K562 (cell line): ENCODE measurements at regions not wholly inside any gene's neighbourhood (a gene's known extent, or its start where the extent isn't known, plus 50 kb on each side); places are given as distances from the start of the nearest gene placed in this dataset.
A peak's percentile ranks its signal among the peaks of the same experiment; 100 is the strongest.

ENCODE experiments used
- ATAC-seq: fragments of 200-7000 bp; cut with Tn5 transposase; 3 replicates; pipeline ENCODE4 v1.9.1; 2020; ENCODE audit warnings: moderate library complexity
- BruUV-seq: library from RNA; stranded (reverse); fragments of 400-500 nt; replicated peaks from 2 replicates; lab custom pipeline; 2021; lab: Mats Ljungman, UMichigan
- CTCF ChIA-PET: fragments of 300-600 bp; formaldehyde crosslinking; extraction: SDS; loops from one replicate; lab custom pipeline; 2021; ENCODE audit warnings: low intra/inter-chr PET ratio; lab: Yijun Ruan, JAX
- POLR2A ChIA-PET: fragments of 300-600, 350-650 bp; sonication (Branson Sonifier 250); formaldehyde crosslinking; extraction: SDS; loops from one replicate; lab custom pipeline; 2021; ENCODE audit warnings: antibody characterized with exemption, inconsistent platforms; lab: Yijun Ruan, JAX
- DNase-seq, 4 experiments: peaks; one replicate each; pipeline versions ENCODE4 v3.0.0 to v3.0.0-alpha.2; 2011 to 2018; ENCODE audit warnings: low spot score in 3 of 4, mixed read lengths in 3 of 4; ENCODE audit errors: extremely low read depth in 1 of 4
- FAIRE-seq: peaks from 2 replicates; lab custom pipeline; 2011; peaks lifted over from hg19 to GRCh38; lab: Jason Lieb, UNC
- H2AFZ ChIP-seq: 2 replicates; pipeline ENCODE4 v1.6.0; 2011; ENCODE audit warnings: low read depth, low read length, control low read depth, inconsistent platforms
- H3K27ac ChIP-seq: fragments of 200-600 bp; 3 replicates; pipeline ENCODE4 v1.8.0; 2011; ENCODE audit warnings: low read depth, mild to moderate bottlenecking, control low read depth, inconsistent platforms, low read length, moderate library complexity, mixed read lengths; ENCODE audit errors: extremely low read depth
- H3K27me3 ChIP-seq, 2 experiments: fragments of 300-600 bp in 1 of 2; 2 replicates in 1 of 2; 3 replicates in 1 of 2; pipeline versions ENCODE4 v1.6.0 to v1.8.0; 2011; ENCODE audit warnings: inconsistent platforms in 2 of 2, low read length in 2 of 2, mild to moderate bottlenecking in 1 of 2, mixed read lengths in 1 of 2, moderate library complexity in 1 of 2; ENCODE audit not compliant: control insufficient read depth in 2 of 2, insufficient read depth in 2 of 2
- H3K36me3 ChIP-seq: fragments of 300-600 bp; 3 replicates; pipeline ENCODE4 v1.8.0; 2011; ENCODE audit warnings: mild to moderate bottlenecking, low read length, inconsistent platforms; ENCODE audit not compliant: control insufficient read depth, insufficient read depth
- H3K4me1 ChIP-seq, 2 experiments: fragments of 200-600 bp in 1 of 2; replicated peaks in 1 of 2; 2 replicates in 1 of 2; 3 replicates in 1 of 2; pipeline versions ENCODE4 v1.5.1 to v1.8.0; 2011; ENCODE audit warnings: inconsistent platforms in 2 of 2, low read length in 2 of 2, mild to moderate bottlenecking in 1 of 2, mixed read lengths in 1 of 2, moderate library complexity in 1 of 2; ENCODE audit not compliant: control insufficient read depth in 2 of 2, insufficient read depth in 2 of 2
- H3K4me2 ChIP-seq: 2 replicates; pipeline ENCODE4 v1.6.1; 2011; ENCODE audit warnings: low read length, control low read depth, inconsistent platforms, mixed read lengths; ENCODE audit not compliant: insufficient read depth
- H3K4me3 ChIP-seq: fragments of 200-600 bp; sonication (generic), shearing (Covaris generic); 2 replicates; pipeline ENCODE4 v1.5.1; 2016; ENCODE audit warnings: control low read depth, inconsistent platforms
- H3K79me2 ChIP-seq: fragments of 200-600 bp; 3 replicates; pipeline ENCODE4 v1.8.0; 2011; ENCODE audit warnings: low read length, inconsistent platforms; ENCODE audit not compliant: control insufficient read depth, insufficient read depth
- H3K9ac ChIP-seq, 2 experiments: 2 replicates each; pipeline versions ENCODE4 v1.6.0 to v1.6.1; 2011; ENCODE audit warnings: low read depth in 2 of 2, low read length in 2 of 2, control low read depth in 1 of 2, inconsistent platforms in 1 of 2, mild to moderate bottlenecking in 1 of 2, mixed read lengths in 1 of 2; ENCODE audit not compliant: insufficient read depth in 1 of 2
- H3K9me1 ChIP-seq: one replicate; pipeline ENCODE4 v1.6.0; 2011; ENCODE audit warnings: inconsistent platforms, mild to moderate bottlenecking, low read length, moderate library complexity; ENCODE audit not compliant: control insufficient read depth, insufficient read depth
- H3K9me3 ChIP-seq: replicated peaks from 2 replicates; pipeline ENCODE4 v1.5.1; 2011; ENCODE audit warnings: low read depth, low read length, inconsistent platforms; ENCODE audit not compliant: control insufficient read depth, insufficient read depth
- H4K20me1 ChIP-seq: replicated peaks from 2 replicates; pipeline ENCODE4 v1.6.1; 2011; ENCODE audit warnings: low read length, inconsistent platforms, mixed read lengths; ENCODE audit not compliant: control insufficient read depth, insufficient read depth
- CEBPB ChIP-seq: fragments of 450-650 bp; IDR thresholded peaks from 2 replicates; pipeline ENCODE4 v1.6.1; 2016; ENCODE audit warnings: missing genetic modification characterization, missing compliant biosample characterization
- CEBPG ChIP-seq, 3 experiments: fragments of 200-800 bp in 1 of 3; sonication (Bioruptor generic) in 1 of 3; sonication (generic) in 1 of 3; formaldehyde crosslinking in 1 of 3; IDR thresholded peaks in 2 of 3; conservative IDR thresholded peaks in 1 of 3; 2 replicates each; pipeline versions ENCODE4 v1.6.1 to v1.8.0; 2016 to 2022; ENCODE audit warnings: missing compliant biosample characterization in 2 of 3, missing genetic modification characterization in 2 of 3, mild to moderate bottlenecking in 1 of 3, missing genetic modification reagents in 1 of 3
- ELK3 ChIP-seq: fragments of 450-650 bp; formaldehyde crosslinking; IDR thresholded peaks from 2 replicates; pipeline ENCODE4 v1.4.0; 2020; ENCODE audit warnings: mild to moderate bottlenecking
- ETS2 ChIP-seq: IDR thresholded peaks from 2 replicates; pipeline ENCODE4 v1.6.1; 2016; ENCODE audit warnings: borderline replicate concordance, missing genetic modification characterization, mild to moderate bottlenecking, moderate library complexity, missing compliant biosample characterization; ENCODE audit not compliant: poor library complexity, severe bottlenecking
- GTF2E2 ChIP-seq: fragments of 200-800 bp; sonication (Bioruptor generic); IDR thresholded peaks from 2 replicates; pipeline ENCODE4 v1.6.1; 2016; ENCODE audit warnings: missing genetic modification characterization, missing compliant biosample characterization
- KAT7 ChIP-seq: sonication (generic); formaldehyde crosslinking; IDR thresholded peaks from 2 replicates; pipeline ENCODE4 v1.8.0; 2022; ENCODE audit warnings: missing genetic modification reagents, mild to moderate bottlenecking, borderline replicate concordance
- MCM2 ChIP-seq: fragments of 450-650 bp; IDR thresholded peaks from 2 replicates; pipeline ENCODE4 v1.6.1; 2017; ENCODE audit warnings: low read depth, mild to moderate bottlenecking
- ZNF41 ChIP-seq: fragments of 250-450 bp; sonication (Bioruptor Pico); conservative IDR thresholded peaks from 2 replicates; pipeline ENCODE4 v1.4.0; 2020; ENCODE audit warnings: mild to moderate bottlenecking
- WGBS: fragments of 100-300 bp; shearing (Covaris generic); methylation state at CpG from one replicate; pipeline ENCODE4 v1.1.6; 2016; ENCODE audit warnings: low coverage, mixed read lengths; ENCODE audit not compliant: insufficient coverage; ENCODE audit errors: missing lambda C conversion rate; 5-methylcytosine and 5-hydroxymethylcytosine counted together
- in situ Hi-C: fragments of 300-500 bp; cut with MboI; formaldehyde crosslinking; loops from 4 replicates; pipeline ENCODE4 v1.15.0; 2018; ENCODE audit warnings: inconsistent platforms, mixed read lengths
- intact Hi-C: fragments of 100-400 bp; cut with micrococcal nuclease; formaldehyde crosslinking; loops from 2 replicates; pipeline ENCODE4 v1.14.2; 2022
- TF ChIP-seq, protein P1 (sequence below): sonication (generic); formaldehyde crosslinking; IDR thresholded peaks from 2 replicates; pipeline ENCODE4 v1.8.0; 2022; ENCODE audit warnings: mild to moderate bottlenecking, missing genetic modification reagents

DNA sequence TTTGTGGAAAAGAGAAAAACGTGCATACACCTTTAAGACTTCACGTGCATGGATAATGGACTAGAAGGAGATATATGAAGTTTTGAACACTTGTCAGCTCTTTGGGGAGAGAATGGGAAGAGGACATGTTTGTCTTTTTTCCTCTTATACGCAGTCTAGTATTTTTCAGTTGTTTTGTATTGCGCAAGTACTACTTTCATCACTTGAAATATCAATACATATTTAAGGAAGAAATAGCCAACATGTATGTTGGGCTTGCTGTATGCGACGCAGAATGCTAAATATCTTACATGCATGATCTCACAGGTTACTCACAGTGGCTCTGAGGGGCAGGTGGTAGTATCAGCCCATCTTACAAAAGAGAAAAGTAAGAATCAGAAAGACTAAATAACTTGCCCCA is 176.5 kb upstream of the RUNX1 start:
- H3K9me3 ChIP-seq: no peaks in the 10 kb centered on the region
- CTCF ChIA-PET: no interaction called here
- 65% methylated on average over 6 of the region's 6 CpGs for WGBS
- BruUV-seq: no TSS peak
- intact Hi-C loops: no loop called here
- no peak overlapping the region for H3K4me3 ChIP-seq
- no peaks in the 10 kb centered on the region for H3K36me3 ChIP-seq
- no peak for TF ChIP-seq ELK3
- TF ChIP-seq KAT7 (CRISPR knock-in tag): no peak
- TF ChIP-seq CEBPG (CRISPR knock-in tag; IDR thresholded peaks at IDR 0.05): peak; percentile 48; the same call in 1 of the 2 replicates
- TF ChIP-seq CEBPG (tag; conservative IDR thresholded peaks at IDR 0.05 in 1 of 2, IDR thresholded peaks at IDR 0.05 in 1 of 2): peak; percentile 69 to 93
- TF ChIP-seq ZNF41 (CRISPR knock-in tag): no peak
- TF ChIP-seq MCM2: no peak
- TF ChIP-seq CEBPB (tag): peak; percentile 96
- TF ChIP-seq, protein P1, sequence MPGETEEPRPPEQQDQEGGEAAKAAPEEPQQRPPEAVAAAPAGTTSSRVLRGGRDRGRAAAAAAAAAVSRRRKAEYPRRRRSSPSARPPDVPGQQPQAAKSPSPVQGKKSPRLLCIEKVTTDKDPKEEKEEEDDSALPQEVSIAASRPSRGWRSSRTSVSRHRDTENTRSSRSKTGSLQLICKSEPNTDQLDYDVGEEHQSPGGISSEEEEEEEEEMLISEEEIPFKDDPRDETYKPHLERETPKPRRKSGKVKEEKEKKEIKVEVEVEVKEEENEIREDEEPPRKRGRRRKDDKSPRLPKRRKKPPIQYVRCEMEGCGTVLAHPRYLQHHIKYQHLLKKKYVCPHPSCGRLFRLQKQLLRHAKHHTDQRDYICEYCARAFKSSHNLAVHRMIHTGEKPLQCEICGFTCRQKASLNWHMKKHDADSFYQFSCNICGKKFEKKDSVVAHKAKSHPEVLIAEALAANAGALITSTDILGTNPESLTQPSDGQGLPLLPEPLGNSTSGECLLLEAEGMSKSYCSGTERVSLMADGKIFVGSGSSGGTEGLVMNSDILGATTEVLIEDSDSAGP (CRISPR knock-in tag): 0 out of 2 replicates have a peak, but pooled peaks have one; percentile 35
- TF ChIP-seq ETS2 (tag): no peak
- TF ChIP-seq GTF2E2 (tag): no peak
- TF ChIP-seq, all 486 proteins: peak for 3
- Histone ChIP-seq H3K79me2 (no peaks in the 10 kb centered on the region), H3K27me3 (no peaks in the 10 kb centered on the region), H2AFZ (peak overlapping the region; percentile 82; the same call in 1 of the 2 replicates), H3K4me2 (no peak overlapping the region), H3K9me1 (no peaks in the 10 kb centered on the region), H4K20me1 (no peaks in the 10 kb centered on the region), H3K27ac (no peak overlapping the region), H3K9ac (no peak overlapping the region), H3K4me1 (peaks cover 0 to 24% of the 10 kb centered on the region in 2 experiments; a peak in 4 of 5 replicates)
- POLR2A ChIA-PET: interaction anchor here (0.9 to 1.4 kb wide), 5 partner anchors 9 to 338 kb away, joined by 3 to 5 read pairs (median 3); no protein-coding TSS in a partner anchor
- FAIRE-seq (no peak), DNase-seq (no peak), ATAC-seq (no peak)
- in situ Hi-C loops: no loop called here
